Adrenal gland (tissue), 9 donors: ENCODE measurements at regions not wholly inside any gene's neighbourhood (a gene's known extent, or its start where the extent isn't known, plus 50 kb on each side); places are given as distances from the start of the nearest gene placed in this dataset.

Experiments
- DNase-seq, 7 donors: peaks; one replicate each; pipeline ENCODE4 v3.0.0-alpha.2; 2019 to 2020
- H3K27ac ChIP-seq, 5 donors: fragments of 200-600 bp; sonication (generic) in 4 of 5; 1 replicate in 3 of 5; 2 replicates in 2 of 5; pipeline versions ENCODE4 v1.5.1 to v1.8.0; 2016 to 2020; ENCODE audit warnings: mild to moderate bottlenecking in 1 of 5
- H3K27me3 ChIP-seq: fragments of 200-600 bp; 2 replicates; pipeline ENCODE4 v1.8.0; 2021
- H3K36me3 ChIP-seq, 2 donors: fragments of 200-600 bp; replicated peaks in 1 of 2; 1 replicate in 1 of 2; 2 replicates in 1 of 2; pipeline versions ENCODE4 v1.5.1 to v1.8.0; 2018 to 2022
- H3K4me1 ChIP-seq, 2 donors: fragments of 200-600 bp; replicated peaks in 1 of 2; 1 replicate in 1 of 2; 2 replicates in 1 of 2; pipeline versions ENCODE4 v1.5.1 to v1.8.0; 2018 to 2021
- H3K4me3 ChIP-seq, 4 donors: fragments of 200-600 bp; sonication (generic) in 3 of 4; one replicate each; pipeline ENCODE4 v1.5.1; 2016 to 2018
- H3K9me3 ChIP-seq, 3 donors: fragments of 200-600 bp; sonication (generic) in 1 of 3; replicated peaks in 1 of 3; 1 replicate in 2 of 3; 2 replicates in 1 of 3; pipeline versions ENCODE4 v1.5.1 to v1.8.0; 2016 to 2021
- CTCF ChIP-seq, 6 experiments: fragments of 450-650 bp in 4 of 6; fragments of 200-600 bp in 2 of 6; sonication (generic) in 1 of 6; IDR thresholded peaks; 1 replicate in 5 of 6; 2 replicates in 1 of 6; pipeline versions ENCODE4 v1.5.1 to v1.8.0; 2016 to 2021; ENCODE audit warnings: antibody characterized with exemption in 6 of 6, mild to moderate bottlenecking in 2 of 6, moderate library complexity in 1 of 6
- POLR2A ChIP-seq, 2 donors: fragments of 450-650 bp; IDR thresholded peaks; one replicate each; pipeline ENCODE4 v1.6.1; 2017; ENCODE audit warnings: antibody characterized with exemption in 2 of 2, mild to moderate bottlenecking in 2 of 2, moderate library complexity in 1 of 2
- WGBS, 4 donors: extraction: QIAGEN DNeasy Blood & Tissue Kit in 2 of 4; methylation state at CpG; one replicate each; pipeline versions ENCODE4 v1.1.5 to v1.1.7; 2013 to 2017; 5-methylcytosine and 5-hydroxymethylcytosine counted together
- intact Hi-C, 2 donors: fragments of 100-400 bp; cut with DNase I; formaldehyde crosslinking; loops; one replicate each; pipeline versions ENCODE4 v1.14.1 to v1.15.0; 2022 to 2023
- donor health status: healthy with polysubstance abuse.
- donor health status: Bipolar disorder and iron deficiency.
- donor health status: DM: yes; HTN: yes; CAD: no.
- donor health status: DM: no; HTN: no; CAD: no.
- donor health status: DM: no; HTN: no; CAD: no.

- no peaks in the 10 kb centered on the region for H3K9me3 ChIP-seq
- H3K27ac ChIP-seq, result no peak overlapping the region
- 62 to 79% (median 65%) methylated on average over 1 of the region's 1 CpG for WGBS, 4 donors
- H3K4me3 ChIP-seq, result no peak overlapping the region
- no peak for DNase-seq
- H3K36me3 ChIP-seq, result no peaks in the 10 kb centered on the region
- no peaks in the 10 kb centered on the region for H3K27me3 ChIP-seq
- no peaks in the 10 kb centered on the region for H3K4me1 ChIP-seq
- intact Hi-C loops, result no loop called here
- TF ChIP-seq POLR2A (IDR thresholded peaks at IDR 0.05) (no peak), CTCF (IDR thresholded peaks at IDR 0.05) (no peak)
Measured at GRCh38 chr4:129929052-129929451, 833.1 kb downstream of the C4orf33 start.

GRCh38 chr4:129929984-129930383, 834.0 kb downstream of the C4orf33 start:
- no peaks in the 10 kb centered on the region for H3K4me1 ChIP-seq
- no peak for TF ChIP-seq CTCF (IDR thresholded peaks at IDR 0.05)
- no peak for DNase-seq
- H3K4me3 ChIP-seq, result no peak overlapping the region
- H3K27ac ChIP-seq, result no peak overlapping the region
- H3K9me3 ChIP-seq, result no peaks in the 10 kb centered on the region
- 77 to 87% (median 80%) methylated on average over 7 of the region's 7 CpGs for WGBS, 4 donors
- H3K27me3 ChIP-seq, result no peaks in the 10 kb centered on the region
- intact Hi-C loops, result no loop called here
- no peaks in the 10 kb centered on the region for H3K36me3 ChIP-seq

GRCh38 chr4:129950217-129950616, 854.3 kb downstream of the C4orf33 start:
- DNase-seq, result no peak
- WGBS, 4 donors, result 72 to 76% (median 73%) methylated on average over 3 of the region's 3 CpGs
- H3K9me3 ChIP-seq, result no peaks in the 10 kb centered on the region
- no peak overlapping the region for H3K27ac ChIP-seq
- intact Hi-C loops, result no loop called here
- no peak overlapping the region for H3K4me3 ChIP-seq
- no peaks in the 10 kb centered on the region for H3K36me3 ChIP-seq
- TF ChIP-seq POLR2A (IDR thresholded peaks at IDR 0.05) (no peak), CTCF (IDR thresholded peaks at IDR 0.05) (no peak)
- no peaks in the 10 kb centered on the region for H3K27me3 ChIP-seq
- no peaks in the 10 kb centered on the region for H3K4me1 ChIP-seq

- no peaks in the 10 kb centered on the region for H3K4me1 ChIP-seq
- DNase-seq, result no peak
- no peaks in the 10 kb centered on the region for H3K27me3 ChIP-seq
- no peak overlapping the region for H3K27ac ChIP-seq
- no peak overlapping the region for H3K4me3 ChIP-seq
- no peaks in the 10 kb centered on the region for H3K36me3 ChIP-seq
- H3K9me3 ChIP-seq, result no peaks in the 10 kb centered on the region
- no peak for TF ChIP-seq CTCF (IDR thresholded peaks at IDR 0.05)
- TF ChIP-seq POLR2A (IDR thresholded peaks at IDR 0.05), result no peak
- 55 to 74% (median 58%) methylated on average over 2 of the region's 2 CpGs for WGBS, 4 donors
- intact Hi-C loops, result no loop called here
Measured at GRCh38 chr4:129966175-129966574, 870.2 kb downstream of the C4orf33 start.
